ENCODE measurements at regions not wholly inside any gene's neighbourhood (a gene's known extent, or its start where the extent isn't known, plus 50 kb on each side); places are given as distances from the start of the nearest gene placed in this dataset.

GRCh38 chr2:20146401-20146800 is 78.5 kb downstream of the SDC1 start:
- no peak for TF ChIP-seq CTCF (IDR thresholded peaks at IDR 0.05; ENCODE audit: borderline replicate concordance, extremely low read depth, low read length, poor library complexity, severe bottlenecking)
- TF ChIP-seq EZH2 (IDR thresholded peaks at IDR 0.05; ENCODE audit: borderline replicate concordance, low read depth, low read length, severe bottlenecking) = no peak
